Upper lobe of left lung (tissue), 6 donors: ENCODE measurements at regions not wholly inside any gene's neighbourhood (a gene's known extent, or its start where the extent isn't known, plus 50 kb on each side); places are given as distances from the start of the nearest gene placed in this dataset.

Source experiments
- ATAC-seq, 2 donors: fragments of 200-7000 bp; cut with Tn5 transposase; one replicate each; pipeline ENCODE4 v1.9.1; 2022; ENCODE audit warnings: mild to moderate bottlenecking in 2 of 2, moderate library complexity in 2 of 2; ENCODE audit not compliant: low FRiP score in 2 of 2
- DNase-seq, 2 donors: peaks; one replicate each; pipeline ENCODE4 v3.0.0-alpha.2; 2019 to 2020
- H3K27ac ChIP-seq, 4 donors: fragments of 200-600 bp; sonication (generic); one replicate each; pipeline ENCODE4 v1.5.1; 2016 to 2019
- H3K27me3 ChIP-seq, 4 donors: fragments of 200-600 bp; sonication (generic); one replicate each; pipeline ENCODE4 v1.5.1; 2017 to 2019
- H3K36me3 ChIP-seq, 4 donors: fragments of 200-600 bp; sonication (generic); one replicate each; pipeline ENCODE4 v1.5.1; 2016 to 2019
- H3K4me1 ChIP-seq, 4 donors: fragments of 200-600 bp; sonication (generic); one replicate each; pipeline ENCODE4 v1.5.1; 2018 to 2019
- H3K4me3 ChIP-seq, 4 donors: fragments of 200-600 bp; sonication (generic); one replicate each; pipeline ENCODE4 v1.5.1; 2017 to 2019; ENCODE audit warnings: mild to moderate bottlenecking in 2 of 4, moderate library complexity in 1 of 4
- H3K9me3 ChIP-seq, 4 donors: fragments of 200-600 bp; sonication (generic); one replicate each; pipeline ENCODE4 v1.5.1; 2018 to 2019
- EP300 ChIP-seq, 4 donors: sonication (generic); formaldehyde crosslinking; IDR thresholded peaks; one replicate each; pipeline ENCODE4 v1.5.1; 2017; ENCODE audit warnings: antibody characterized with exemption in 4 of 4, control low read depth in 2 of 4
- POLR2A ChIP-seq, 4 donors: fragments of 450-650 bp; IDR thresholded peaks; one replicate each; pipeline ENCODE4 v1.5.1; 2016 to 2017; ENCODE audit warnings: antibody characterized with exemption in 4 of 4, mild to moderate bottlenecking in 2 of 4
- POLR2AphosphoS5 ChIP-seq, 2 donors: sonication (generic); formaldehyde crosslinking; IDR thresholded peaks; one replicate each; pipeline ENCODE4 v1.5.1; 2017; ENCODE audit warnings: antibody characterized with exemption in 2 of 2
- WGBS, 2 donors: methylation state at CpG; one replicate each; pipeline ENCODE4 v1.1.5; 2017 to 2018; 5-methylcytosine and 5-hydroxymethylcytosine counted together
- TF ChIP-seq, protein P1 (sequence below), 6 experiments: fragments of 450-650 bp in 4 of 6; fragments of 200-600 bp in 2 of 6; sonication (generic) in 2 of 6; IDR thresholded peaks; one replicate each; pipeline ENCODE4 v1.5.1; 2016 to 2019; ENCODE audit warnings: antibody characterized with exemption in 6 of 6
- donor health status: DM: no; HTN: no; CAD: no; lungs with moderate emphysema.
- donor health status: DM: no; HTN: yes; CAD: no; lungs with severe emphysema.

GRCh38 chr15:92323525-92323924, 70.2 kb upstream of the ST8SIA2 start:
- H3K9me3 ChIP-seq = no peaks in the 10 kb centered on the region
- 68 to 76% methylated on average over 3 of the region's 3 CpGs for WGBS, 2 donors
- no peak for ATAC-seq

DNA sequence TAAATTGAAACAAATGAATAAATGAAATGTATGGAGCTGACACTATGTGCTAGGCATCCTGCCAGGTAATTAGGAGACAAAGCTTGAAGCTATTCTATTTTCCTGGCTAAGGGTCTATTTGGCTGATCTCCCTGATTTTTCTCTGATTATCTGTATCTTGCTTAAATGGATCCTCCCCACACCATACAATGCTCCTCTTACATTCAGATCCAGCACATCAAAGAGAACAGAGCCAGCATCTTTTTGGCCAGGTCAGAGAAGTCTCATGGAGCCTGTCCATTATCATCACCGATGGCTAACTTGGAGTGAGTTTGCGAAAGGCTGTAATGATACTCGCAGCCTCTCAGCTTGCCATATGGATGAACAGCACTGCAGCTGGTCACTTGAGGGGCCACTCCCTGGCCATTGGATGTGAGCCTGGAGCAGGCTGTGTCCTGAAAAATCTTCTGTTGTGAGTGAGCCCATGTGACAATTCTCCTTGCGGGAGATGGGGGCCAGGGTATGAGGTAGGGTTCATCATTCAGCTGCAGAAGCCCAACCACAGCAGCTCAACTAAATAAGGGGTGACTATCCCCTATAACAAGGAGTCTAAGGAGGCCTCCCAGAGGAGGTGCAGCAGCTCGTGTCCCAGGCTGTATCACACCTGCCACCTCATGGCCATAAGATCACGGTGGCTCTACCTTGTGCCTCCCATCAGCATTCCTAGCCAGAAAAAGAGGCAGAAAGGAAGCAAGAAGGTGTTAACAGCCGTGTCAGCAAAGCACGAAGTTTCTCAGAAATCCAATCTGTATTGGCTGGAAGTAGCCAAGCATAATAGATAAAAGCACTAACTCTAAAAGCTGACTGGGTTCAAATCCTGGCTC, 69.3 kb upstream of the ST8SIA2 start:
- no peak overlapping the region for H3K4me3 ChIP-seq
- H3K4me1 ChIP-seq = no peaks in the 10 kb centered on the region
- H3K36me3 ChIP-seq = no peaks in the 10 kb centered on the region
- no peaks in the 10 kb centered on the region for H3K27me3 ChIP-seq
- ATAC-seq (peak in 1 of 2 donors; percentile 50), DNase-seq (no peak)
- no peaks in the 10 kb centered on the region for H3K9me3 ChIP-seq
- no peak overlapping the region for H3K27ac ChIP-seq
- WGBS, 2 donors = 76 to 87% methylated on average over 5 to 8 of the region's 8 CpGs
- TF ChIP-seq POLR2AphosphoS5 (IDR thresholded peaks at IDR 0.05) = no peak
- TF ChIP-seq EP300 (IDR thresholded peaks at IDR 0.05) = no peak
- no peak for TF ChIP-seq POLR2A (IDR thresholded peaks at IDR 0.05)
- TF ChIP-seq, protein P1, sequence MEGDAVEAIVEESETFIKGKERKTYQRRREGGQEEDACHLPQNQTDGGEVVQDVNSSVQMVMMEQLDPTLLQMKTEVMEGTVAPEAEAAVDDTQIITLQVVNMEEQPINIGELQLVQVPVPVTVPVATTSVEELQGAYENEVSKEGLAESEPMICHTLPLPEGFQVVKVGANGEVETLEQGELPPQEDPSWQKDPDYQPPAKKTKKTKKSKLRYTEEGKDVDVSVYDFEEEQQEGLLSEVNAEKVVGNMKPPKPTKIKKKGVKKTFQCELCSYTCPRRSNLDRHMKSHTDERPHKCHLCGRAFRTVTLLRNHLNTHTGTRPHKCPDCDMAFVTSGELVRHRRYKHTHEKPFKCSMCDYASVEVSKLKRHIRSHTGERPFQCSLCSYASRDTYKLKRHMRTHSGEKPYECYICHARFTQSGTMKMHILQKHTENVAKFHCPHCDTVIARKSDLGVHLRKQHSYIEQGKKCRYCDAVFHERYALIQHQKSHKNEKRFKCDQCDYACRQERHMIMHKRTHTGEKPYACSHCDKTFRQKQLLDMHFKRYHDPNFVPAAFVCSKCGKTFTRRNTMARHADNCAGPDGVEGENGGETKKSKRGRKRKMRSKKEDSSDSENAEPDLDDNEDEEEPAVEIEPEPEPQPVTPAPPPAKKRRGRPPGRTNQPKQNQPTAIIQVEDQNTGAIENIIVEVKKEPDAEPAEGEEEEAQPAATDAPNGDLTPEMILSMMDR (IDR thresholded peaks at IDR 0.05) = no peak

More at GRCh38 chr15:92323525-92323924, 70.2 kb upstream of the ST8SIA2 start:
- Histone ChIP-seq H3K4me1 (no peaks in the 10 kb centered on the region), H3K27ac (no peak overlapping the region), H3K4me3 (no peak overlapping the region), H3K27me3 (no peaks in the 10 kb centered on the region), H3K36me3 (no peaks in the 10 kb centered on the region)
- DNase-seq = no peak
- TF ChIP-seq EP300 (IDR thresholded peaks at IDR 0.05) (no peak), POLR2AphosphoS5 (IDR thresholded peaks at IDR 0.05) (no peak)
- TF ChIP-seq, protein P1 (IDR thresholded peaks at IDR 0.05) = no peak

DNA sequence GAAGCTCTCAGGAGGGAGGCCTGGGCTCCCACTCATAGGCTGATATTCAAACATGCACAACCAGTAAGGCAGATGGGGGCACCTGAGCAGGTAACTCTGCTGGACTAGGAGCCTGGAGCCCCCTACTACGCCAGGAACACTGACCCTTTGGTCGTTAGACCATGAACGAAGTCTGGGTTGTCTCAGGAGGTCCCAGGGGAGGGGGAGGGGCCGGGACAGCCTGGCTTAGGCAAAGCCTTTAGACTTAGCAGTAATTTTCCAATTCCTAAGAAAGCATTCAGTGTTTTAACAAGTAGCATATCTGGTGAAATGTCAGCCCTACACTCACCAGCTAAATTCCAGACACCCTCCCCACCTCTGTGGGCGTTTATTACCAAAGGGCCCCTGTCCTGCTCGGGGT, 67.4 kb upstream of the ST8SIA2 start:
- DNase-seq (no peak), ATAC-seq (no peak)
- WGBS, 2 donors = 68 to 74% methylated on average over 6 of the region's 6 CpGs
- no peak overlapping the region for H3K4me3 ChIP-seq
- no peaks in the 10 kb centered on the region for H3K36me3 ChIP-seq
- no peaks in the 10 kb centered on the region for H3K27me3 ChIP-seq
- no peaks in the 10 kb centered on the region for H3K4me1 ChIP-seq
- H3K27ac ChIP-seq = no peak overlapping the region
- no peak for TF ChIP-seq POLR2AphosphoS5 (IDR thresholded peaks at IDR 0.05)
- TF ChIP-seq, protein P1 (IDR thresholded peaks at IDR 0.05) = no peak
- no peak for TF ChIP-seq POLR2A (IDR thresholded peaks at IDR 0.05)
- TF ChIP-seq EP300 (IDR thresholded peaks at IDR 0.05) = no peak
- H3K9me3 ChIP-seq = no peaks in the 10 kb centered on the region

DNA sequence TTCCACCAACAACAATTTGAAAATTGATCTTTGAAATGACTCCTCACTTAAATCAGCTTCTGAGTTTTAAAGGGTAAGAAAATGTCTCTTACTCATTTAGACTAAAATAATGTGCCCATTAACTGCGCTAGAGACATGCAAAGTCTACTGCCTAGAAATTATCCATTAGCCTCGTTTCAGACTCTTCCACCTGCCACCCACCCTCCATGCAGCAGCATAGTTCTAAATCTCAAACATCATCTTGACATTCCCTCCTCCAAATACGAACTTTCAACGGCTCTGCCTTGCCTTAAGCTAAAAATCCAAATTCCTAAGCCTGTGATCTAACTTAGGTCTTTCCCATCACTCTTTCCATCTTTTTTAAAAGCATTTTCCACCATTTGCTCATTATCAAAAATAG, 66.6 kb upstream of the ST8SIA2 start:
- Histone ChIP-seq H3K27me3 (no peaks in the 10 kb centered on the region), H3K9me3 (peaks cover 0 to 3% (median 0%) of the 10 kb centered on the region in 4 donors), H3K4me1 (no peaks in the 10 kb centered on the region), H3K36me3 (no peaks in the 10 kb centered on the region), H3K27ac (no peak overlapping the region), H3K4me3 (no peak overlapping the region)
- DNase-seq (no peak), ATAC-seq (no peak)
- TF ChIP-seq POLR2AphosphoS5 (IDR thresholded peaks at IDR 0.05) = no peak
- TF ChIP-seq POLR2A (IDR thresholded peaks at IDR 0.05) = no peak
- TF ChIP-seq EP300 (IDR thresholded peaks at IDR 0.05) = no peak
- TF ChIP-seq, protein P1 (IDR thresholded peaks at IDR 0.05) = no peak
- WGBS, 2 donors = 64 to 73% methylated on average over 4 of the region's 4 CpGs

- H3K27me3 ChIP-seq = no peaks in the 10 kb centered on the region
- H3K27ac ChIP-seq = no peak overlapping the region
- TF ChIP-seq EP300 (IDR thresholded peaks at IDR 0.05) = no peak
- TF ChIP-seq, protein P1 (IDR thresholded peaks at IDR 0.05) = no peak
- no peak for TF ChIP-seq POLR2A (IDR thresholded peaks at IDR 0.05)
- H3K4me1 ChIP-seq = no peaks in the 10 kb centered on the region
- no peaks in the 10 kb centered on the region for H3K36me3 ChIP-seq
- H3K4me3 ChIP-seq = no peak overlapping the region
- ATAC-seq (no peak), DNase-seq (no peak)
- peaks cover 0 to 12% (median 0%) of the 10 kb centered on the region in 4 donors for H3K9me3 ChIP-seq
- WGBS, 2 donors = 65 to 83% methylated on average over 1 of the region's 1 CpG
These were observed 65.5 kb upstream of the ST8SIA2 start for GRCh38 chr15:92328207-92328606.
